Muscle of leg (tissue), 3 donors: ENCODE measurements at regions not wholly inside any gene's neighbourhood (a gene's known extent, or its start where the extent isn't known, plus 50 kb on each side); places are given as distances from the start of the nearest gene placed in this dataset.

Experiments used
- DNase-seq: peaks from one replicate; pipeline ENCODE4 v3.0.0; 2013
- H3K27ac ChIP-seq: one replicate; pipeline ENCODE4 v1.5.1; 2013; ENCODE audit warnings: mild to moderate bottlenecking, low read length, control low read depth
- H3K27me3 ChIP-seq: one replicate; pipeline ENCODE4 v1.6.1; 2013; ENCODE audit warnings: low read length; ENCODE audit not compliant: control insufficient read depth, insufficient read depth
- H3K36me3 ChIP-seq: one replicate; pipeline ENCODE4 v1.6.1; 2013; ENCODE audit warnings: low read length; ENCODE audit not compliant: control insufficient read depth, insufficient read depth
- H3K4me1 ChIP-seq: one replicate; pipeline ENCODE4 v1.6.1; 2013; ENCODE audit warnings: low read length; ENCODE audit not compliant: control insufficient read depth, insufficient read depth
- H3K4me3 ChIP-seq: one replicate; pipeline ENCODE4 v1.5.1; 2013; ENCODE audit warnings: low read length, control low read depth
- H3K9me3 ChIP-seq: replicated peaks from 2 replicates; pipeline ENCODE4 v1.6.1; 2013; ENCODE audit warnings: low read depth, low read length; ENCODE audit not compliant: control insufficient read depth
- WGBS: methylation state at CpG from one replicate; pipeline ENCODE4 v1.1.5; 2013; ENCODE audit warnings: missing lambda C conversion rate; ENCODE audit not compliant: insufficient coverage; 5-methylcytosine and 5-hydroxymethylcytosine counted together

GRCh38 chr13:106284358-106284757 is 251.1 kb downstream of the EFNB2 start:
- Histone ChIP-seq H3K4me1 (no peaks in the 10 kb centered on the region), H3K9me3 (peaks cover 2% of the 10 kb centered on the region), H3K27ac (no peak overlapping the region), H3K27me3 (no peaks in the 10 kb centered on the region), H3K36me3 (no peaks in the 10 kb centered on the region), H3K4me3 (no peak overlapping the region)
- no peak for DNase-seq
- WGBS: no CpG with 5 or more reads among the region's 2 CpGs

- peaks cover 2% of the 10 kb centered on the region for H3K9me3 ChIP-seq
- WGBS: 90% methylated on average over 3 of the region's 9 CpGs
- H3K36me3 ChIP-seq: no peaks in the 10 kb centered on the region
- H3K27me3 ChIP-seq: no peaks in the 10 kb centered on the region
- no peaks in the 10 kb centered on the region for H3K4me1 ChIP-seq
- H3K4me3 ChIP-seq: no peak overlapping the region
- no peak overlapping the region for H3K27ac ChIP-seq
- no peak for DNase-seq
These were observed 254.0 kb downstream of the EFNB2 start for GRCh38 chr13:106281426-106281825.

- no peak for DNase-seq
- H3K27ac ChIP-seq: no peak overlapping the region
- no peak overlapping the region for H3K4me3 ChIP-seq
- H3K9me3 ChIP-seq: peaks cover 2% of the 10 kb centered on the region
- WGBS: 85% methylated on average over 4 of the region's 10 CpGs
- no peaks in the 10 kb centered on the region for H3K36me3 ChIP-seq
- H3K4me1 ChIP-seq: no peaks in the 10 kb centered on the region
- no peaks in the 10 kb centered on the region for H3K27me3 ChIP-seq
These were observed 257.8 kb downstream of the EFNB2 start for GRCh38 chr13:106277484-106278154.

GRCh38 chr13:106276876-106277275 is 258.6 kb downstream of the EFNB2 start:
- H3K4me1 ChIP-seq: no peaks in the 10 kb centered on the region
- H3K27me3 ChIP-seq: no peaks in the 10 kb centered on the region
- no peak overlapping the region for H3K4me3 ChIP-seq
- no peak for DNase-seq
- H3K36me3 ChIP-seq: no peaks in the 10 kb centered on the region
- H3K9me3 ChIP-seq: no peaks in the 10 kb centered on the region
- no peak overlapping the region for H3K27ac ChIP-seq
- no CpG with 5 or more reads among the region's 4 CpGs for WGBS

GRCh38 chr13:106275446-106276032 is 259.9 kb downstream of the EFNB2 start:
- no peak overlapping the region for H3K27ac ChIP-seq
- no peaks in the 10 kb centered on the region for H3K4me1 ChIP-seq
- H3K4me3 ChIP-seq: no peak overlapping the region
- 55% methylated on average over 2 of the region's 4 CpGs for WGBS
- H3K27me3 ChIP-seq: no peaks in the 10 kb centered on the region
- DNase-seq: no peak
- H3K9me3 ChIP-seq: no peaks in the 10 kb centered on the region
- no peaks in the 10 kb centered on the region for H3K36me3 ChIP-seq

- Histone ChIP-seq H3K4me1 (no peaks in the 10 kb centered on the region), H3K9me3 (no peaks in the 10 kb centered on the region), H3K27me3 (no peaks in the 10 kb centered on the region), H3K4me3 (no peak overlapping the region), H3K36me3 (no peaks in the 10 kb centered on the region), H3K27ac (no peak overlapping the region)
- DNase-seq: no peak
- no CpG with 5 or more reads among the region's 3 CpGs for WGBS
These were observed 260.8 kb downstream of the EFNB2 start for GRCh38 chr13:106274551-106275203.

- peaks cover 10% of the 10 kb centered on the region for H3K9me3 ChIP-seq
- 87% methylated on average over 4 of the region's 4 CpGs for WGBS
- H3K36me3 ChIP-seq: no peaks in the 10 kb centered on the region
- H3K4me1 ChIP-seq: no peaks in the 10 kb centered on the region
- H3K4me3 ChIP-seq: no peak overlapping the region
- no peak overlapping the region for H3K27ac ChIP-seq
- DNase-seq: no peak
- no peaks in the 10 kb centered on the region for H3K27me3 ChIP-seq
These were observed 271.7 kb downstream of the EFNB2 start for GRCh38 chr13:106263801-106264200.

- H3K27ac ChIP-seq: no peak overlapping the region
- H3K9me3 ChIP-seq: peaks cover 10% of the 10 kb centered on the region
- H3K4me1 ChIP-seq: no peaks in the 10 kb centered on the region
- no peaks in the 10 kb centered on the region for H3K27me3 ChIP-seq
- 68% methylated on average over 2 of the region's 8 CpGs for WGBS
- DNase-seq: no peak
- no peaks in the 10 kb centered on the region for H3K36me3 ChIP-seq
- no peak overlapping the region for H3K4me3 ChIP-seq
These were observed 272.6 kb downstream of the EFNB2 start for GRCh38 chr13:106262886-106263285.

GRCh38 chr13:106261450-106261849 is 274.0 kb downstream of the EFNB2 start:
- Histone ChIP-seq H3K9me3 (peaks cover 10% of the 10 kb centered on the region), H3K27ac (no peak overlapping the region), H3K27me3 (no peaks in the 10 kb centered on the region), H3K4me1 (no peaks in the 10 kb centered on the region), H3K4me3 (no peak overlapping the region), H3K36me3 (no peaks in the 10 kb centered on the region)
- 87% methylated on average over 4 of the region's 7 CpGs for WGBS
- no peak for DNase-seq

GRCh38 chr13:106260352-106260751 is 275.1 kb downstream of the EFNB2 start:
- no peak for DNase-seq
- Histone ChIP-seq H3K4me1 (no peaks in the 10 kb centered on the region), H3K27ac (no peak overlapping the region), H3K27me3 (no peaks in the 10 kb centered on the region), H3K36me3 (no peaks in the 10 kb centered on the region), H3K4me3 (no peak overlapping the region), H3K9me3 (peaks cover 10% of the 10 kb centered on the region)
- WGBS: 94% methylated on average over 15 of the region's 20 CpGs
